Suprapubic skin (tissue), 4 donors: ENCODE measurements at regions not wholly inside any gene's neighbourhood (a gene's known extent, or its start where the extent isn't known, plus 50 kb on each side); places are given as distances from the start of the nearest gene placed in this dataset.

Experiments used
- POLR2A ChIP-seq, 2 donors: fragments of 450-650 bp; IDR thresholded peaks; one replicate each; pipeline ENCODE4 v1.6.1; 2017; ENCODE audit warnings: antibody characterized with exemption in 2 of 2, mild to moderate bottlenecking in 2 of 2, moderate library complexity in 2 of 2
- POLR2AphosphoS5 ChIP-seq, 3 donors: sonication (generic); formaldehyde crosslinking; IDR thresholded peaks; one replicate each; pipeline ENCODE4 v1.6.1; 2017; ENCODE audit warnings: antibody characterized with exemption in 3 of 3
- TF ChIP-seq, protein P1 (sequence below), 2 donors: fragments of 200-600 bp in 1 of 2; fragments of 450-650 bp in 1 of 2; sonication (generic) in 1 of 2; IDR thresholded peaks; one replicate each; pipeline ENCODE4 v1.5.1; 2016 to 2019; ENCODE audit warnings: antibody characterized with exemption in 2 of 2, mild to moderate bottlenecking in 1 of 2, moderate library complexity in 1 of 2

DNA sequence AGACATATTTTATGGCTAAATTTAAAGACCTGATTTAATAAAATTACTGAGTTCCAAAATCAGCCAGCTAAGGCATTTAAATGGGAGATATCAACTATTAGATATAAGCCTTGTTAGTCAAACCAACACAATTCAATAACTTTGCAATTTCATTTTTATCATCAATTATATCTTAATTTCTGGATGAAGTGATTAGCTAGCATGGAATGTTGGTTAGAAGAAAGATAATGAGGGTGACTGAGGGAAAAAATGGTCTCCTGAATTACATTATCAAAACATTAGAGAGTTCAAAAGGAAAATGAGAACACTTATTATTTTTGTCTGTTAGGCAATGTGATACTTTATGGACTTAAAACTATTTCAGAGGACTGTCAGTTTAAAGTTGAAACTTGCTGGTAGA is 525.7 kb downstream of the CDH11 start:
- TF ChIP-seq POLR2AphosphoS5 (IDR thresholded peaks at IDR 0.05) (no peak), POLR2A (IDR thresholded peaks at IDR 0.05) (no peak)
- TF ChIP-seq, protein P1, sequence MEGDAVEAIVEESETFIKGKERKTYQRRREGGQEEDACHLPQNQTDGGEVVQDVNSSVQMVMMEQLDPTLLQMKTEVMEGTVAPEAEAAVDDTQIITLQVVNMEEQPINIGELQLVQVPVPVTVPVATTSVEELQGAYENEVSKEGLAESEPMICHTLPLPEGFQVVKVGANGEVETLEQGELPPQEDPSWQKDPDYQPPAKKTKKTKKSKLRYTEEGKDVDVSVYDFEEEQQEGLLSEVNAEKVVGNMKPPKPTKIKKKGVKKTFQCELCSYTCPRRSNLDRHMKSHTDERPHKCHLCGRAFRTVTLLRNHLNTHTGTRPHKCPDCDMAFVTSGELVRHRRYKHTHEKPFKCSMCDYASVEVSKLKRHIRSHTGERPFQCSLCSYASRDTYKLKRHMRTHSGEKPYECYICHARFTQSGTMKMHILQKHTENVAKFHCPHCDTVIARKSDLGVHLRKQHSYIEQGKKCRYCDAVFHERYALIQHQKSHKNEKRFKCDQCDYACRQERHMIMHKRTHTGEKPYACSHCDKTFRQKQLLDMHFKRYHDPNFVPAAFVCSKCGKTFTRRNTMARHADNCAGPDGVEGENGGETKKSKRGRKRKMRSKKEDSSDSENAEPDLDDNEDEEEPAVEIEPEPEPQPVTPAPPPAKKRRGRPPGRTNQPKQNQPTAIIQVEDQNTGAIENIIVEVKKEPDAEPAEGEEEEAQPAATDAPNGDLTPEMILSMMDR (IDR thresholded peaks at IDR 0.05) = no peak
